Gastrocnemius medialis (tissue), 4 donors: ENCODE measurements at regions not wholly inside any gene's neighbourhood (a gene's known extent, or its start where the extent isn't known, plus 50 kb on each side); places are given as distances from the start of the nearest gene placed in this dataset.

ENCODE experiments used
- POLR2A ChIP-seq, 2 donors: fragments of 450-650 bp; IDR thresholded peaks; one replicate each; pipeline ENCODE4 v1.6.1; 2017; ENCODE audit warnings: antibody characterized with exemption in 2 of 2, mild to moderate bottlenecking in 2 of 2, moderate library complexity in 2 of 2
- TF ChIP-seq, protein P1 (sequence below), 5 experiments: fragments of 450-650 bp in 3 of 5; fragments of 200-600 bp in 2 of 5; sonication (generic) in 2 of 5; IDR thresholded peaks in 4 of 5; conservative IDR thresholded peaks in 1 of 5; 1 replicate in 4 of 5; 2 replicates in 1 of 5; pipeline ENCODE4 v1.5.1; 2016 to 2019; ENCODE audit warnings: antibody characterized with exemption in 5 of 5, mild to moderate bottlenecking in 3 of 5, moderate library complexity in 3 of 5

DNA sequence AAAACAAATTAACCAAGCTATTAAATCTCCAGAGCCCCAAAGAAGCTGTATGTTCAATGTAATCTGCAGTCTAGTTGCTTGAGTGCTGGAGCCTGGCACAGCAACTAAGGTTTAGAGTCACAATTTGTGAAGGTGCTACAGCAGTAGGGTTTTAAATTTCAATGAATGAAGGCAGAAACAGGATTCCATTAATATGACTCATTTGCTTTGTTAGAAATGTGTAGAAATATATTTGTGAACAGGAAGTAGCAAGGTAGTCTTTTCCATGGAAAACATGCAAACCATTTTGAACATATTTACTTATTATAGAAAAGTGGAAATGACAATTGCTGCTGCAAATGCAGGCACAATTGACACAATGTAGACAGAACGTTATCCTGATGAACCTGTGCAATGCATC, 149.0 kb upstream of the STEAP4 start:
- TF ChIP-seq, protein P1, sequence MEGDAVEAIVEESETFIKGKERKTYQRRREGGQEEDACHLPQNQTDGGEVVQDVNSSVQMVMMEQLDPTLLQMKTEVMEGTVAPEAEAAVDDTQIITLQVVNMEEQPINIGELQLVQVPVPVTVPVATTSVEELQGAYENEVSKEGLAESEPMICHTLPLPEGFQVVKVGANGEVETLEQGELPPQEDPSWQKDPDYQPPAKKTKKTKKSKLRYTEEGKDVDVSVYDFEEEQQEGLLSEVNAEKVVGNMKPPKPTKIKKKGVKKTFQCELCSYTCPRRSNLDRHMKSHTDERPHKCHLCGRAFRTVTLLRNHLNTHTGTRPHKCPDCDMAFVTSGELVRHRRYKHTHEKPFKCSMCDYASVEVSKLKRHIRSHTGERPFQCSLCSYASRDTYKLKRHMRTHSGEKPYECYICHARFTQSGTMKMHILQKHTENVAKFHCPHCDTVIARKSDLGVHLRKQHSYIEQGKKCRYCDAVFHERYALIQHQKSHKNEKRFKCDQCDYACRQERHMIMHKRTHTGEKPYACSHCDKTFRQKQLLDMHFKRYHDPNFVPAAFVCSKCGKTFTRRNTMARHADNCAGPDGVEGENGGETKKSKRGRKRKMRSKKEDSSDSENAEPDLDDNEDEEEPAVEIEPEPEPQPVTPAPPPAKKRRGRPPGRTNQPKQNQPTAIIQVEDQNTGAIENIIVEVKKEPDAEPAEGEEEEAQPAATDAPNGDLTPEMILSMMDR (IDR thresholded peaks at IDR 0.05 in 4 of 5, conservative IDR thresholded peaks at IDR 0.05 in 1 of 5): no peak
- TF ChIP-seq POLR2A (IDR thresholded peaks at IDR 0.05): no peak
